ENCODE measurements at regions not wholly inside any gene's neighbourhood (a gene's known extent, or its start where the extent isn't known, plus 50 kb on each side); places are given as distances from the start of the nearest gene placed in this dataset.

DNA sequence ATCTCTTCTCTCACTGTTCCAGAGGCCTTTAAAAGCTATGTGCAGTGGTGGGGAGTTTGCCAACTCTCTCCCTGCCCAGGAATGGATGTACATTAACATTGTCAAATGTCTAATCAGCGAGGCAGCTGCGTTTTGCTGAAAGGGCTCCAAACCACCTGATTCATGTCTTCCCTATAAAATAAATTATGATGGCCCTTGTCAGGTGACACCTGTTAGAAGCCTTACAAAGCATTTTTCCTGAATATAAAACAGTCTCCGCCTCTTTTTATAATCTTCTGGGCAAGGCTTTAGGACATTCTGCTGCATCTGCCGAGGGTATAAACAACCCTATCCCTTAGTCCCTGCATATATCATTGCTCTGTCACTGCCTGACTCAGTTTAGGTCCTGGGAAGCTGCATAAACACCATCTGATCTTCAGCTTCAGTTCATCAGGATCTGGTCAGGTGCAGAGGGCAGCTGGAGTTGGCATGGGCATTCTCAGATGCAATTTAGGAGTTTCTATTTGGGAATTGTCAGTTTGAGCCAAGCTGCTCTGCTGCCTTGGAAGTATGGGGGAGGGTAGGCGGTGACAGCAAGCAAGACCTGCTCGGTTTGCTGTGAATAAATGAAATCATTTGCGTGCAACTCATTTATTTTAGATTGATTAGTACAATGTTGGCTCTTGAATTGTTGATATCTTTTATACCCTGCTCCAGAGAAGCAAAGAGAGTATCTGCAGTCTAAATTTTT, 103.5 kb downstream of the ACER2 start:
- TF ChIP-seq POLR2A (IDR thresholded peaks at IDR 0.05; ENCODE audit: low read depth, low read length) = no peak
- no peak for TF ChIP-seq POLR2AphosphoS5 (IDR thresholded peaks at IDR 0.05; ENCODE audit: low read depth, low read length)
- no peak for TF ChIP-seq TAF1 (IDR thresholded peaks at IDR 0.05; ENCODE audit: low read depth, low read length)
